ENCODE measurements at regions not wholly inside any gene's neighbourhood (a gene's known extent, or its start where the extent isn't known, plus 50 kb on each side); places are given as distances from the start of the nearest gene placed in this dataset.

DNA sequence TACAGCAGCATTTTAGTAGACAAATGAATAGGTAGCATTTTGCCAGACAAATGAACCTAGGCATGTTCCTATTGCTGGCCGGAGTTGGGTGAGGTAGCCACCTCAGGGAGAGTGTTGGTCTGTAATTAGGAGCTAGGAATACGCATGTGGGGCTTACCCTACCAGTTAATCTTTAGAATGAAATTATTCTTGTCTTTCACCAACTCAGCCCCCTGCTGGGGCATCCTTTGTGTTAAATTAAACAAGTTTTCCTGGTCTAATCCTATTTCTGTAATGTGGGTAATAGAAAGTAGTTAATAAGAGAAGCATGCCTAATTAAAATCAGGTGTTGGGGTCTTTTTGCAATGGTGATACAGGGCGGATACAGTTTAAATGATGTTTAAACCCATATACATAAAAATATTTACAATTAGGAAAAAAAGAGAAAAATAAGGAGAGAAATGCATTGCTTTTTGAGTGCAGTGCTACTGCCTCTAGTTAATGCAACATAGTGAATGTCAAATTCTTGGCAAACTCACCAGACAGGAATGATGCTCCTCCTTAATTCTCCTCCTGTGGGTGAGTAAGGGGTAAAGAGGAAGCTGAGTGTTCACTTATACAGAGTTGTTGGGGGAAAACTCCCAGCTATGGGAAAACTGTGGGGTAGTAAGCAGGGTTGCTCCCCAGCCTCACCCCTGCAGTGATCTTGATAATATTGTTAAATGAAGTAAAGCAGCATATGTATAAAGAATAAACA is 276.4 kb upstream of the EDNRB start:
- Histone ChIP-seq H3K9ac (ENCODE audit: low read length) (no peak overlapping the region), H3F3A (ENCODE audit: insufficient read depth) (no peaks in the 10 kb centered on the region), H4K20me1 (ENCODE audit: low read depth, low read length) (no peaks in the 10 kb centered on the region), H3K27ac (ENCODE audit: low read depth, low read length) (no peak overlapping the region), H3K4me2 (ENCODE audit: low read depth, low read length, poor library complexity, severe bottlenecking) (no peak overlapping the region), H3K27me3 (ENCODE audit: low read length) (no peaks in the 10 kb centered on the region), H3K4me3 (ENCODE audit: insufficient read depth, low read length, poor library complexity, severe bottlenecking) (no peak overlapping the region), H2AFZ (ENCODE audit: low read depth, low read length, severe bottlenecking) (no peak overlapping the region), H3K79me2 (ENCODE audit: insufficient read depth, low read length) (no peaks in the 10 kb centered on the region), H3K9me3 (ENCODE audit: insufficient read depth, low read length) (no peaks in the 10 kb centered on the region), H3K9me2 (replicated peaks; ENCODE audit: insufficient read depth, low read length) (no peaks in the 10 kb centered on the region), H3K36me3 (ENCODE audit: low read length) (no peaks in the 10 kb centered on the region)
- no peak for TF ChIP-seq EZH2phosphoT487 (conservative IDR thresholded peaks at IDR 0.05; ENCODE audit: low read length)
- TF ChIP-seq, protein P1, sequence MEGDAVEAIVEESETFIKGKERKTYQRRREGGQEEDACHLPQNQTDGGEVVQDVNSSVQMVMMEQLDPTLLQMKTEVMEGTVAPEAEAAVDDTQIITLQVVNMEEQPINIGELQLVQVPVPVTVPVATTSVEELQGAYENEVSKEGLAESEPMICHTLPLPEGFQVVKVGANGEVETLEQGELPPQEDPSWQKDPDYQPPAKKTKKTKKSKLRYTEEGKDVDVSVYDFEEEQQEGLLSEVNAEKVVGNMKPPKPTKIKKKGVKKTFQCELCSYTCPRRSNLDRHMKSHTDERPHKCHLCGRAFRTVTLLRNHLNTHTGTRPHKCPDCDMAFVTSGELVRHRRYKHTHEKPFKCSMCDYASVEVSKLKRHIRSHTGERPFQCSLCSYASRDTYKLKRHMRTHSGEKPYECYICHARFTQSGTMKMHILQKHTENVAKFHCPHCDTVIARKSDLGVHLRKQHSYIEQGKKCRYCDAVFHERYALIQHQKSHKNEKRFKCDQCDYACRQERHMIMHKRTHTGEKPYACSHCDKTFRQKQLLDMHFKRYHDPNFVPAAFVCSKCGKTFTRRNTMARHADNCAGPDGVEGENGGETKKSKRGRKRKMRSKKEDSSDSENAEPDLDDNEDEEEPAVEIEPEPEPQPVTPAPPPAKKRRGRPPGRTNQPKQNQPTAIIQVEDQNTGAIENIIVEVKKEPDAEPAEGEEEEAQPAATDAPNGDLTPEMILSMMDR (IDR thresholded peaks at IDR 0.05; ENCODE audit: insufficient read depth, low read length, poor library complexity, severe bottlenecking): no peak

DNA sequence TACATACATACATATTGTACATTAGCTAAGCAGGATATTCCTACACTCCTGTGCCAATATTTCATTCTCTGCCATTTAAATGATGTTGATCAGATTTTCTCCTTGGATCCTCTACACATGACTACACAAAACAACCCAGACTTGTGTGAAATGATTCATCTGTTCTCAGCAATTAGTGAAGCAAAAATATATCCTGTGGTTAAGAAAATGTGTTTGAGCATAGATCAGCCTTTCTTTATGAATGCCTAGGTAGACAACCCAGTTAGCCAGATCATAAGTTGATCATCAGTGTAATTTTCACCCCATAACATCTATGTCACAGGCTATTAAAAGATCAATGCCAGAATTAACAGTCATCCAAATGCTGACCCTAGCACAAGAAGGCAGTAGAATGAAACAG is 275.2 kb upstream of the EDNRB start:
- Histone ChIP-seq H4K20me1 (ENCODE audit: low read depth, low read length) (no peaks in the 10 kb centered on the region), H3K36me3 (ENCODE audit: low read length) (no peaks in the 10 kb centered on the region), H3K4me2 (ENCODE audit: low read depth, low read length, poor library complexity, severe bottlenecking) (no peak overlapping the region), H3K4me3 (ENCODE audit: insufficient read depth, low read length, poor library complexity, severe bottlenecking) (no peak overlapping the region), H3K27me3 (ENCODE audit: low read length) (no peaks in the 10 kb centered on the region), H3K9ac (ENCODE audit: low read length) (no peak overlapping the region), H3K9me3 (ENCODE audit: insufficient read depth, low read length) (no peaks in the 10 kb centered on the region), H3F3A (ENCODE audit: insufficient read depth) (no peaks in the 10 kb centered on the region), H3K9me2 (replicated peaks; ENCODE audit: insufficient read depth, low read length) (no peaks in the 10 kb centered on the region), H3K27ac (ENCODE audit: low read depth, low read length) (no peak overlapping the region), H3K79me2 (ENCODE audit: insufficient read depth, low read length) (no peaks in the 10 kb centered on the region), H2AFZ (ENCODE audit: low read depth, low read length, severe bottlenecking) (no peak overlapping the region)
- TF ChIP-seq, protein P1 (IDR thresholded peaks at IDR 0.05; ENCODE audit: insufficient read depth, low read length, poor library complexity, severe bottlenecking): no peak
- TF ChIP-seq EZH2phosphoT487 (conservative IDR thresholded peaks at IDR 0.05; ENCODE audit: low read length): no peak

DNA sequence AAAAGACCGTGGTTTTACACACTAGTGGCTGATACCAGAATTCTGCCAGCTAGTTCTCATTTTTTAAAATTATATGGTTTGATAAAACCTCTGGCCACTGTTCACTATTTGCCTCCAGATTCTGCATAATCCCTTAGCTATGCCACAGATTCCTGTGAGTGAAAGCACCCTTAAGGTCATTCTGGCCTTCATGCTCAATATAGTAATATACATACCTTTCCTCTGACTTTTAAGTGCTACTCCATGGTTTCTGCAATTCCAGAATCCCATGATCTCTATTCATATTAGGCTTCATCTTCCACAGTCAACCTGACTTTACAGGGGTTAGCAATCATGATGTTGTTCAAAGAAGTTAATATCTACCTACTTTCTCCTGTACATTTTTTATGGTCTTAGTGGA is 274.1 kb upstream of the EDNRB start:
- H3K9ac ChIP-seq (ENCODE audit: low read length): no peak overlapping the region
- H3K36me3 ChIP-seq (ENCODE audit: low read length): no peaks in the 10 kb centered on the region
- H3K27me3 ChIP-seq (ENCODE audit: low read length): no peaks in the 10 kb centered on the region
- no peaks in the 10 kb centered on the region for H3K79me2 ChIP-seq (ENCODE audit: insufficient read depth, low read length)
- H3K4me3 ChIP-seq (ENCODE audit: insufficient read depth, low read length, poor library complexity, severe bottlenecking): no peak overlapping the region
- H3F3A ChIP-seq (ENCODE audit: insufficient read depth): no peaks in the 10 kb centered on the region
- no peak overlapping the region for H3K4me2 ChIP-seq (ENCODE audit: low read depth, low read length, poor library complexity, severe bottlenecking)
- no peaks in the 10 kb centered on the region for H3K9me3 ChIP-seq (ENCODE audit: insufficient read depth, low read length)
- H3K27ac ChIP-seq (ENCODE audit: low read depth, low read length): no peak overlapping the region
- no peaks in the 10 kb centered on the region for H3K9me2 ChIP-seq (replicated peaks; ENCODE audit: insufficient read depth, low read length)
- no peak overlapping the region for H2AFZ ChIP-seq (ENCODE audit: low read depth, low read length, severe bottlenecking)
- TF ChIP-seq EZH2phosphoT487 (conservative IDR thresholded peaks at IDR 0.05; ENCODE audit: low read length): no peak
- TF ChIP-seq, protein P1 (IDR thresholded peaks at IDR 0.05; ENCODE audit: insufficient read depth, low read length, poor library complexity, severe bottlenecking): no peak
- H4K20me1 ChIP-seq (ENCODE audit: low read depth, low read length): no peaks in the 10 kb centered on the region
